NCI-H446 (cell line): ENCODE measurements at regions not wholly inside any gene's neighbourhood (a gene's known extent, or its start where the extent isn't known, plus 50 kb on each side); places are given as distances from the start of the nearest gene placed in this dataset.

Source experiments
- DNase-seq, 2 experiments: peaks; one replicate each; lab custom pipeline; 2025; lab: John Stamatoyannopoulos, UW

GRCh38 chr1:239436286-239436685 lies 49.9 kb downstream of the CHRM3 start:
- DNase-seq: no peak

DNA sequence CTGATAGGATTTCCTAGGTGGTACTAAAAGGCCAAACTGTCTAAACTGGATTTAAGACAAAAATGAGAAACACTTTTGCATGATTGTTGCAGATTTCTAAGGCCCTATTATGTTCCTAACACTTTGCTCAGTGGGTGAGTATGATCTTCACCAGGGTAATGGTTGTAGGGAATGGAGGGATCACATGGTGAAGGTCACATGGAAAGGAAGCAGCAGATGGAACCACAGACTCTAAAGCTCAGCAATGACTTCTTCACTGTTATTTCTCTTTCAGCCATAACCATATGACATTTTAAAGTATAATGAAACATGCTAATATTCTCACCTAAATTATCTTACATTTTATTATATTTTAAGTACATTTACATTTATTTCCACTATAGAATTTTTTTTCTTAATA lies 51.5 kb downstream of the CHRM3 start:
- DNase-seq: no peak

GRCh38 chr1:239438891-239439290 lies 52.5 kb downstream of the CHRM3 start:
- DNase-seq: no peak

DNA sequence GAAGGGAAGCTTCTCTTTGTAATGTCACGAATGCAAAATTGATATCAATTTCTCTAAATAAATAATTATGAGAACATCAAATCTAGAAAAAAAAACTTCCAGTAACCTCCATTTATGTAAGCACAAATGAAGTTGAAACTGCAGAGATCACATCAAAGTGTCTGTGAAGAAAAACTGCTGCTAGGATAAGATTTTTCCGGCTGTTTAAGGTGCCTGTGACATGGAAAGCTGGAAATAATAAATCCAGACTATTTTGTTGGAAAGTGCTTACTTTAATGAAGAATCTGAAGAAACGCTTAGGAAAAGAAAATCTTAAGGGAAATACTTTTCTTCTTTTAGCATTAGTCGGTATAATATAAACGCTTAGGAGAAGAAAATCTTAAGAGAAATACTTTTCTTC lies 57.0 kb downstream of the CHRM3 start:
- DNase-seq: no peak

GRCh38 chr1:239446611-239447010 lies 60.2 kb downstream of the CHRM3 start:
- no peak for DNase-seq

DNA sequence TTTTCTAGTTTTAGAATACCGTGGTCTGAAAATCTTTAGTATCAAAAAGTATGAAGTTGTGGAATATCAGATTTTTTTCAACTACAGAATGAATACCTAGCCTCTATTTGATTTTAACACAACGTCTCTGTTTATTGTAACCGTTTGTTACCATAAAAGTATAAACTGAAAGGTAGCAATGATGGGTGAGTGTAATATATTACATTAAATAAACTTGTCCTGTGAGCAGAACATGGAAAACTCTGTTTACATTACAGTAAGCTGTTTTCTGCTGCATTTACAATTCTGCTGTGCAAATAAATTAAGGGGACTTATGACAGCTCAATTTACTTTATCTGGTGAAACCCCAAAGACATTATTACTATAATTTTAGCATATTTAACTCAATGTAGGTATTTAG lies 62.5 kb downstream of the CHRM3 start:
- no peak for DNase-seq

GRCh38 chr1:239455743-239456142 lies 69.4 kb downstream of the CHRM3 start:
- DNase-seq: no peak

DNA sequence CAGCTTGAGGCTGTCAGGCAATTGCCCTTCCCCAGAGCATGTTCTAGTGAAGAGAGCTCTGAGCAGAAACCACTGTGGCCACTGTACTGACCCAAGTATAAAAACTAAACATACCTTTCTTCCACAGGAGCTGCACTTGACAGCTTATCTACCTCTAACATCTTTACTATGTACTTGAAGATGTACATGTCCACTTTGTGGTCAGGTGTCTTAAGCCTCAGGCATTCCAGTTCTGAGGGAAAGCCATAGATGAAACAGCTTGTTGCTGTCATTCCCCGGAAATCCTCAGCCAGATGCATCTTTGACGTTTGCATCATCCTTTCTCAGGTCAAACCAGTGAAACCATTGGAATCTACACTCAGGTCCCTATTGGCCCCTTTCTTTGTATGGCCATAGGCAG lies 70.4 kb downstream of the CHRM3 start:
- no peak for DNase-seq

GRCh38 chr1:239457491-239458143 lies 71.2 kb downstream of the CHRM3 start:
- no peak for DNase-seq

- DNase-seq: no peak
Observed at GRCh38 chr1:239458144-239458500, 71.8 kb downstream of the CHRM3 start.

DNA sequence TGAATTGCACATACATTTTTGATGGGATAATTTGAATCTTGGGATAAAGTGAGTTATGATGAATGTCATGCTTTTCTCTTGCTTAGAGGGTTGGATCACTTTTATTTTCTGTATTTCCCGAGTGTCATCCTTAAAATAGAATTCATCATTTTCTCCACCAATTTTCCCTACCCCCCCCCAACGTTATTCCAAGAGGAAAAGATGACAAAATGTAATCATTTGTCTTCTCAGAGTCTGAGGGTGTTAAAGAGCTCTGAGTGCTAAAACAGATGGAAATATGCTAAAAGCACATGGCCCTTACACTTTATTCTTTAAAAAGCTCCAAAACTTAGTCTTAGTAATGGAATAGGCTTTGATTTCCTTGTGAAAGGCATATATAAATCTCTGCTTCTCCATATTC lies 81.4 kb downstream of the CHRM3 start:
- DNase-seq: no peak

- no peak for DNase-seq
Observed at GRCh38 chr1:239478069-239478468, 91.7 kb downstream of the CHRM3 start.

- DNase-seq: no peak
Observed at GRCh38 chr1:239483391-239483790, 97.0 kb downstream of the CHRM3 start.

GRCh38 chr1:239493811-239494414 lies 107.5 kb downstream of the CHRM3 start:
- peak in 1 of 2 experiments; percentile 22 for DNase-seq

DNA sequence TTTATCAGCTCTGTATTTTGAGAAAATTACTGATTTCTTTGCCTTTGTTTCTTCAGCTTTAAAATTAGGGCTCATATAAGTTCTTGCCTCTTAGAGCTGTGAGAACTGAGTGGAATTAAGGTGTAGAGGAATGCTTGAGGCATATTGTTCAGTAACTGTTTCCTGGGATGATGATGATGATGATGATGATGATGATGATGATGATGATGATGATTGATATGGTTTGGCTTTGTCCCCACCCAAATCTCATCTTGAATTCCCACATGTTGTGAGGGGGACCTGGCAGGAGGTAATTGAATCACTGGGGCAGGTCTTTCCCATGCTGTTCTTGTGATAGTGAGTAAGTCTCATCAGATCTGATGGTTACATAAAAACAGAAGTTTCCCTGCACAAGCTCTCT lies 118.7 kb downstream of the CHRM3 start:
- DNase-seq: no peak

DNA sequence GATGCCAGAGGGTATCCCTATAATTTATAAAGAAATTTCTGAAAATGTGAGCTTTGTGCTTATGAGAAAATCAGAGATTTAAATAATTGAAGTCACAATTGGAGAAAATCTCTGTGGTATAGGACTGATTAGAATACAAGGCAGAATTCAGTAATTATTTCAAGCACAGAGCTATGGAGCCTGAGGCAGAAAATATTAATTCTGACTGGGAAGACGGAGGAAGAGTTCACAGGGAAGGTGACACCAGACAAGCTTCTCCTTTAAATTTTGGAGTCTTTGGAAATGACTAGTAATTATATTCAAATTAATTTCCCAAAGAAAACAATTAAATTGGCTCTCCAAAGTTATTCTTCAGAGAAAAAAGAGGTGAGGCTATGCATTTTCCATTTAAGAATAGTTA lies 121.5 kb downstream of the CHRM3 start:
- DNase-seq: no peak

- peak in 1 of 2 experiments; percentile 13 for DNase-seq
Observed at GRCh38 chr1:239511875-239512274, 125.5 kb downstream of the CHRM3 start.

- no peak for DNase-seq
Observed at GRCh38 chr1:239516579-239516978, 130.2 kb downstream of the CHRM3 start.

DNA sequence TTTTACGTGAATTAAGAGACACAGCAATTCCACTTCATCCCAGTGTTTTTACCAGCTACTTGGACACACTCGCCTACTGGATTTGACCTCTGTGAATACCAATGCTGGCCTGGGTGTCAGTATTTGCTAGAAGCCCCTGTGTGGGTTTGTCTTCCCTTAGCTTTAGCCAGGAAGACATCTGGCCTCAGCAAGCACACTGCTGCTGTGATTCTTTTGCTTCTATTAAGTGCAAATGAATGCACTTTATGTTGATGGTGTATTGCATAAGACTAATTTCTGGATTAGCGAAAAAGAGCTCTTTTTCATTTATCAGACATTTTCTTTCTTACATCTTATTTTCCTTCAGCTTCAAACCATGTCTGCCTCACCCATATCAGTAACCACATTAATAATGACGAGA lies 140.0 kb downstream of the CHRM3 start:
- DNase-seq: no peak

GRCh38 chr1:239527051-239527693 lies 140.8 kb downstream of the CHRM3 start:
- no peak for DNase-seq

DNA sequence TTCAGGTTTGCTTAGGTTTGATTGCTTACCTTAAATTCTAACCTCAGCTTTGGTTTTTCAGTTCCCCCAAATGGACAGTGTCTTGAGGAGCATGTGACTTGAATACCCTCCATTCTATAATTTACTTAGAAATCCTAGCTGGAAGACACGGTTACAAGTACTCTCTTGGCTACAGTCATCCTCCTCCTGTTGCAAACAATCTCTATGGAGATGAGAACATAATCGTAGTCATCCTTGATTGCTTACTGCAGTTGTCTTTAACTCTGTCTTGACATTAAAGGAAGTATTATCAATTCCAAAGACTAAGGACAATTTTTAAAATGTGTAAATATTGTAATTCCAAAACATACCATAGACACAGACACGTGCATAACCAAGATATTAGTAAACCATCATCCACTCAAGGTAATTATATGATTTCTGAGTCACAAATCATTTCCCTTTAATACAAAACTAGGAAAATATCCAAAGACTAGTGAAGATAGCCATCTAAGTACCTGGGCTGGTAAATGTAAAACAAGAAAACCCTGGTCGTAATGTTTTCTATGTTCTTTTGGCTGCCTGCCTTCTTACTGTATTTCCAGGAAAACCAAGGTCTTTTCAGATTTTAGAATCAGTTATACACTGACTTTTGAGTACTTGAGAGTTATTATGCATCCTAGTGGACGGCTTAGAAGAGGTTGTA lies 149.9 kb downstream of the CHRM3 start:
- no peak for DNase-seq

DNA sequence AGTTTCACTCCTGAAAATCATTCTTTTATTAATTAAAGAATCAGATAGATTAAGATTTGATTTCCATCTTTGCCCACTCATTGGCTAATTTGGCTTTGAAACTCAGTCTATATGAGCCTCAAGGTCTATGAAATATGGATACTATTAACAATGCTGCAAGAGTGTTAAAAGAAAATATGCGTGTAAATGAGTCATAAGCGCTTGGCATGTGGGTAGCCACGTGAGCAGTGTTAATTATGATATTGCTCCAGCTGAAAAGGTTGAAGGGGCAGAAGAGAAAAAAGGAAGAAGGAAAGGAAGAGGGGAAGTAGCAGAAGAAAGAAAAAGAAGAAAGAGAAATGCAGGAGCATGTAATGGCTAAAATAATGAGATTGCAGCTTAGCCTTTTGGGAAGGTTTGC lies 151.4 kb downstream of the CHRM3 start:
- DNase-seq: no peak
